HFFc6 (cell line): ENCODE measurements at regions not wholly inside any gene's neighbourhood (a gene's known extent, or its start where the extent isn't known, plus 50 kb on each side); places are given as distances from the start of the nearest gene placed in this dataset.

Experiments
- DNase-seq: peaks from one replicate; pipeline ENCODE4 v3.0.0-alpha.2; 2018
- H3K27ac Mint-ChIP-seq: 2 replicates; pipeline ENCODE4 v1.8.0; 2020; ENCODE audit warnings: mild to moderate bottlenecking, mixed read lengths
- H3K27me3 Mint-ChIP-seq: 2 replicates; pipeline ENCODE4 v1.8.0; 2021; ENCODE audit warnings: mild to moderate bottlenecking, moderate library complexity, mixed read lengths; ENCODE audit not compliant: insufficient read depth
- H3K36me3 Mint-ChIP-seq: 2 replicates; pipeline ENCODE4 v1.8.0; 2021; ENCODE audit warnings: low read depth, mixed read lengths
- H3K4me1 Mint-ChIP-seq: 2 replicates; pipeline ENCODE4 v1.8.0; 2020; ENCODE audit warnings: low read depth, mixed read lengths
- H3K4me3 Mint-ChIP-seq: 2 replicates; pipeline ENCODE4 v1.8.0; 2020; ENCODE audit warnings: mild to moderate bottlenecking, moderate library complexity, mixed read lengths
- H3K9me3 Mint-ChIP-seq: 2 replicates; pipeline ENCODE4 v1.8.0; 2020; ENCODE audit warnings: mild to moderate bottlenecking, mixed read lengths
- CTCF ChIP-seq: fragments of 200-600 bp; sonication (generic); IDR thresholded peaks from 2 replicates; pipeline ENCODE4 v1.5.0; 2021; ENCODE audit warnings: antibody characterized with exemption, mild to moderate bottlenecking

DNA sequence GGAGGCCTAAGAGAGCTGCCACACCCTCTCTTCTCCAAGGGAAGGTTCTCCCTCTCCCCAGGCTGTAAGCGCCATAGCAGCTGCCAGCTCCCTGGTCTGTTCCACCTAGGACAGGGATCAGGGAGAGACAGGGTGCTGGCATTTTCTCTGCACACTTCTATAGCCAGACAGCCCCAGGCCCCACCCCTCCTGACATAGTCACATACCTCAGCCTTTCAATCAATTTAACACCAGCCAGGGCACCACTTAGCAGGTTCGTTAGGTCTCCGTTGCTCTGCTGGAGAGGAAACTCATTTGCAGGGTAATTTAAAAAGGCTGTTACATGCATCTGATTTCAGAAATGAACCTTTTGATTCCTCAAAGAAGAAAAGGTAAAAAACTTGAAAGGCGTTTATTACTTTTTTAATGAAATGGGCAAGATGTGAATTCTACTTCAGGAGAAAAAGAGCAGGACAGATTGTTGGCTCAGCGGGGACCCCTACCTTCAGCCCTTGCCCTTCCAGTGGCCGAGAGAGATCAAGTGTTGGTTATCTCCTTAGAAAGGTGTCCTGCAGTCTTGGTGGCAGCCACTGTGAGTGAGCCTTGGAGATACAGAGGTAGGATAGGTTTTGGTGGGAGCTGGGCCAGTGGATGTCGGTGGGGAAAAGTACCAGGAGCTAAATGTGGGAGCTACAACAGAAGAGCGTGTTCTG lies 180.5 kb upstream of the GALNT17 start:
- TF ChIP-seq CTCF, result no peak
- H3K27ac Mint-ChIP-seq, result no peak overlapping the region
- no peaks in the 10 kb centered on the region for H3K36me3 Mint-ChIP-seq
- H3K9me3 Mint-ChIP-seq, result peaks cover 70% of the 10 kb centered on the region
- DNase-seq, result no peak
- no peaks in the 10 kb centered on the region; the same call in 1 of the 2 replicates for H3K27me3 Mint-ChIP-seq
- H3K4me3 Mint-ChIP-seq, result no peak overlapping the region
- no peaks in the 10 kb centered on the region for H3K4me1 Mint-ChIP-seq

GRCh38 chr7:70952311-70952710 lies 179.6 kb upstream of the GALNT17 start:
- H3K36me3 Mint-ChIP-seq, result no peaks in the 10 kb centered on the region
- no peaks in the 10 kb centered on the region for H3K4me1 Mint-ChIP-seq
- no peak overlapping the region for H3K27ac Mint-ChIP-seq
- no peak overlapping the region for H3K4me3 Mint-ChIP-seq
- H3K27me3 Mint-ChIP-seq, result no peaks in the 10 kb centered on the region; the same call in 1 of the 2 replicates
- TF ChIP-seq CTCF, result no peak
- H3K9me3 Mint-ChIP-seq, result peaks cover 69% of the 10 kb centered on the region
- DNase-seq, result no peak

DNA sequence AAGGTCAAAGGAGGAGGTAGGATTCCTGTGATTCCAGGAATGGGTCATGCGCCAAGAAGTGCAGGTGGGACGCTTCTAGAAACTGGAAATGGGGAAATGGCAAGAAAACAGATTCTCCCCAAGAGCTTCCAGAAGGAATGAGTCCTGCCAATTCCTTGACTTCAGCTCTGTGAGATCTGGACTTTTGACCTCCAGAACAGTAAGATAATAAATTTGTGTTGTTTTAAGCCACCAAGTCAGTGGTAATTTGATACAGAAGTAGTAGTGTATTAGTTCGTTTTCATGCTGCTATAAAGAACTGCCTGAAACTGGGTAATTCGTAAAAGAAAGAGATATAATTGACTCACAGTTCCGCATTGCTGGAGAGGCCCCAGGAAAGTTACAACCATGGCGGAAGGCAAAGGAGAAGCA lies 178.6 kb upstream of the GALNT17 start:
- Mint-ChIP-seq H3K9me3 (peaks cover 68% of the 10 kb centered on the region), H3K27ac (no peak overlapping the region), H3K36me3 (no peaks in the 10 kb centered on the region), H3K4me3 (no peak overlapping the region), H3K4me1 (no peaks in the 10 kb centered on the region), H3K27me3 (no peaks in the 10 kb centered on the region; the same call in 1 of the 2 replicates)
- no peak for DNase-seq
- TF ChIP-seq CTCF, result no peak

DNA sequence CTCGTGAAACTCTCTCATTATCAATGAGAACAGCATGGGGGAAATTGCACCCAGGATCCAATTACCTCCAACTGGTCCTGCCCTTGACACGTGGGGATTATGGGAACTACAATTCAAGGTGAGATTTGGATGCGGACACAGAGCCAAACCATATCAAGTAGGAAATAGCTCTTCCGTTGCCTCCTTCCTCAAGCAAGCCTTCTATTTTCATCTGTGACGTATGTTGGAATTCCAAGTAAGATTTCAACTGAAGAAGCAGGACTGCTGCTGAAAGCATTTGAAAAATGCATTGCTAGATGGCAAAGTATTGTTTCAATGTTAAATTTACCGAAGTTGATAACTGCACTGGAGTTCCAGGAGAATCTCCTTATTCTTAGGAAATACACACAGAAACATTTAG lies 178.1 kb upstream of the GALNT17 start:
- Mint-ChIP-seq H3K4me1 (no peaks in the 10 kb centered on the region), H3K9me3 (peaks cover 68% of the 10 kb centered on the region), H3K4me3 (no peak overlapping the region), H3K27me3 (no peaks in the 10 kb centered on the region; the same call in 1 of the 2 replicates), H3K27ac (no peak overlapping the region), H3K36me3 (no peaks in the 10 kb centered on the region)
- TF ChIP-seq CTCF, result no peak
- DNase-seq, result no peak

GRCh38 chr7:70972693-70973092 lies 159.3 kb upstream of the GALNT17 start:
- no peaks in the 10 kb centered on the region for H3K4me1 Mint-ChIP-seq
- no peak overlapping the region for H3K27ac Mint-ChIP-seq
- H3K4me3 Mint-ChIP-seq, result no peak overlapping the region
- peaks cover 10% of the 10 kb centered on the region for H3K36me3 Mint-ChIP-seq
- peaks cover 2% of the 10 kb centered on the region for H3K27me3 Mint-ChIP-seq
- no peak for TF ChIP-seq CTCF
- H3K9me3 Mint-ChIP-seq, result peaks cover 68% of the 10 kb centered on the region
- no peak for DNase-seq
